ENCODE measurements at regions not wholly inside any gene's neighbourhood (a gene's known extent, or its start where the extent isn't known, plus 50 kb on each side); places are given as distances from the start of the nearest gene placed in this dataset.

DNA sequence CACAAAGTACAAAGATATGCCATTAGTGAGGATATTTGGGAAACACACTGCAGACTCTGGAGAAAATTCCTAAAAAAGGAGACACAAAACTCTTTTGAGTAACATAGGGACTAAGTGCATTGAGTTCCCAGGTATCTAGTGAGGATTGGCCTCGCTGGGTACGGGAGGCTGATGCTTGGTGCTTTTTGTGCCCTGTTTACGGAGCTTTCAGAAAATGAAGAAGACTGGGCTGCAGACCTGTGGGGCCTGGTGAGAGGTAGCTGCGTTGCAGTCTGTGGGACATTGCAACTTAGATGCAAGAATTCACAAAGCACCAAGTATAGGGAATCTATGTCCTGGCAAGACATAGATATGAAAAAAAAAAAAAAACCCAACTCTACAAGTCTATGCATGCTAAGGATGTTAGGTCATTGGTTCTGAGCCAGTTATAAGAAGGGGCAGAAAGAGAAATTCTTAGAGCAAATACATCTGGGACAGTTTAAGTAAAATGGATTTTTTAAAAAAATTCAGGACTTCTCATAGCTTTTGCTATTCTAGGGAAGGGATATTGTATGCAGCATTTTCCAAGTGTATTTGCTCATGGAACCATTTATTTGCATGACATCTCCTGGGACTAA is 156.0 kb downstream of the SLC4A3 start (continued):
- TF ChIP-seq, protein P1, sequence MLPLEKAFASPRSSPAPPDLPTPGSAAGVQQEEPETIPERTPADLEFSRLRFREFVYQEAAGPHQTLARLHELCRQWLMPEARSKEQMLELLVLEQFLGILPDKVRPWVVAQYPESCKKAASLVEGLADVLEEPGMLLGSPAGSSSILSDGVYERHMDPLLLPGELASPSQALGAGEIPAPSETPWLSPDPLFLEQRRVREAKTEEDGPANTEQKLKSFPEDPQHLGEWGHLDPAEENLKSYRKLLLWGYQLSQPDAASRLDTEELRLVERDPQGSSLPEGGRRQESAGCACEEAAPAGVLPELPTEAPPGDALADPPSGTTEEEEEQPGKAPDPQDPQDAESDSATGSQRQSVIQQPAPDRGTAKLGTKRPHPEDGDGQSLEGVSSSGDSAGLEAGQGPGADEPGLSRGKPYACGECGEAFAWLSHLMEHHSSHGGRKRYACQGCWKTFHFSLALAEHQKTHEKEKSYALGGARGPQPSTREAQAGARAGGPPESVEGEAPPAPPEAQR (CRISPR knock-in tag; IDR thresholded peaks at IDR 0.05) = no peak
- TF ChIP-seq, protein P2, sequence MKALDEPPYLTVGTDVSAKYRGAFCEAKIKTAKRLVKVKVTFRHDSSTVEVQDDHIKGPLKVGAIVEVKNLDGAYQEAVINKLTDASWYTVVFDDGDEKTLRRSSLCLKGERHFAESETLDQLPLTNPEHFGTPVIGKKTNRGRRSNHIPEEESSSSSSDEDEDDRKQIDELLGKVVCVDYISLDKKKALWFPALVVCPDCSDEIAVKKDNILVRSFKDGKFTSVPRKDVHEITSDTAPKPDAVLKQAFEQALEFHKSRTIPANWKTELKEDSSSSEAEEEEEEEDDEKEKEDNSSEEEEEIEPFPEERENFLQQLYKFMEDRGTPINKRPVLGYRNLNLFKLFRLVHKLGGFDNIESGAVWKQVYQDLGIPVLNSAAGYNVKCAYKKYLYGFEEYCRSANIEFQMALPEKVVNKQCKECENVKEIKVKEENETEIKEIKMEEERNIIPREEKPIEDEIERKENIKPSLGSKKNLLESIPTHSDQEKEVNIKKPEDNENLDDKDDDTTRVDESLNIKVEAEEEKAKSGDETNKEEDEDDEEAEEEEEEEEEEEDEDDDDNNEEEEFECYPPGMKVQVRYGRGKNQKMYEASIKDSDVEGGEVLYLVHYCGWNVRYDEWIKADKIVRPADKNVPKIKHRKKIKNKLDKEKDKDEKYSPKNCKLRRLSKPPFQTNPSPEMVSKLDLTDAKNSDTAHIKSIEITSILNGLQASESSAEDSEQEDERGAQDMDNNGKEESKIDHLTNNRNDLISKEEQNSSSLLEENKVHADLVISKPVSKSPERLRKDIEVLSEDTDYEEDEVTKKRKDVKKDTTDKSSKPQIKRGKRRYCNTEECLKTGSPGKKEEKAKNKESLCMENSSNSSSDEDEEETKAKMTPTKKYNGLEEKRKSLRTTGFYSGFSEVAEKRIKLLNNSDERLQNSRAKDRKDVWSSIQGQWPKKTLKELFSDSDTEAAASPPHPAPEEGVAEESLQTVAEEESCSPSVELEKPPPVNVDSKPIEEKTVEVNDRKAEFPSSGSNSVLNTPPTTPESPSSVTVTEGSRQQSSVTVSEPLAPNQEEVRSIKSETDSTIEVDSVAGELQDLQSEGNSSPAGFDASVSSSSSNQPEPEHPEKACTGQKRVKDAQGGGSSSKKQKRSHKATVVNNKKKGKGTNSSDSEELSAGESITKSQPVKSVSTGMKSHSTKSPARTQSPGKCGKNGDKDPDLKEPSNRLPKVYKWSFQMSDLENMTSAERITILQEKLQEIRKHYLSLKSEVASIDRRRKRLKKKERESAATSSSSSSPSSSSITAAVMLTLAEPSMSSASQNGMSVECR (CRISPR knock-in tag; IDR thresholded peaks at IDR 0.05; ENCODE audit: borderline replicate concordance) = no peak
- TF ChIP-seq, protein P3, sequence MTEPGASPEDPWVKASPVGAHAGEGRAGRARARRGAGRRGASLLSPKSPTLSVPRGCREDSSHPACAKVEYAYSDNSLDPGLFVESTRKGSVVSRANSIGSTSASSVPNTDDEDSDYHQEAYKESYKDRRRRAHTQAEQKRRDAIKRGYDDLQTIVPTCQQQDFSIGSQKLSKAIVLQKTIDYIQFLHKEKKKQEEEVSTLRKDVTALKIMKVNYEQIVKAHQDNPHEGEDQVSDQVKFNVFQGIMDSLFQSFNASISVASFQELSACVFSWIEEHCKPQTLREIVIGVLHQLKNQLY (CRISPR knock-in tag; IDR thresholded peaks at IDR 0.05) = no peak

DNA sequence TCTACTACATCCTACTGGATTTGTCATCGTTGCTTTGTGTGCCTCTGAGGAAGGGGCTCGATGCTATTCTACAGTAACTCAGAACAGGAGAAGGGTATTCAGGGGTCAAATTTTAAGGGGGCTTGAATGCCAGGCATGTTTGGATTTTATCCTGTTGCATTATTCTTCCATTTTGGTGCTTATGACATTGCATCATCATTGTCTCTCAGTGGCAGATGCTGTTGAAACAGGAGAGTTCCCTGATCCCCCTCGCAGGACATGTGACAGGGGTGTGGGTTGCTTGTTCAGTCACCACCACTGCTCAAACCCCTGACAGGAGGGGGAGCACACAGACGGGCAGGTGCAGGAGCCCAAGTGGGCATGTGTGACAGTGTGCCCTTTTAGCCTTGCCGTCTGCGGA is 156.7 kb downstream of the SLC4A3 start:
- CTCF ChIA-PET = no interaction called here
- Mint-ChIP-seq H3K4me1 (no peaks in the 10 kb centered on the region), H3K4me3 (no peak overlapping the region), H3K27me3 (ENCODE audit: low read depth) (no peaks in the 10 kb centered on the region; the same call in none of the 2 replicates), H3K27ac (no peak overlapping the region), H3K36me3 (no peaks in the 10 kb centered on the region), H3K9me3 (peaks cover 3% of the 10 kb centered on the region; the same call in 1 of the 2 replicates)
- TF ChIP-seq GABPB1 (CRISPR knock-in tag; IDR thresholded peaks at IDR 0.05) = no peak
- TF ChIP-seq, protein P4, sequence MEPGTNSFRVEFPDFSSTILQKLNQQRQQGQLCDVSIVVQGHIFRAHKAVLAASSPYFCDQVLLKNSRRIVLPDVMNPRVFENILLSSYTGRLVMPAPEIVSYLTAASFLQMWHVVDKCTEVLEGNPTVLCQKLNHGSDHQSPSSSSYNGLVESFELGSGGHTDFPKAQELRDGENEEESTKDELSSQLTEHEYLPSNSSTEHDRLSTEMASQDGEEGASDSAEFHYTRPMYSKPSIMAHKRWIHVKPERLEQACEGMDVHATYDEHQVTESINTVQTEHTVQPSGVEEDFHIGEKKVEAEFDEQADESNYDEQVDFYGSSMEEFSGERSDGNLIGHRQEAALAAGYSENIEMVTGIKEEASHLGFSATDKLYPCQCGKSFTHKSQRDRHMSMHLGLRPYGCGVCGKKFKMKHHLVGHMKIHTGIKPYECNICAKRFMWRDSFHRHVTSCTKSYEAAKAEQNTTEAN (CRISPR knock-in tag; IDR thresholded peaks at IDR 0.05) = no peak
- no peak for TF ChIP-seq SMAD4 (CRISPR knock-in tag; IDR thresholded peaks at IDR 0.05)
- no peak for TF ChIP-seq NR2C2 (CRISPR knock-in tag; IDR thresholded peaks at IDR 0.05)
- TF ChIP-seq NFATC4 (CRISPR knock-in tag; IDR thresholded peaks at IDR 0.05) = no peak
- no peak for TF ChIP-seq JUN (CRISPR knock-in tag; IDR thresholded peaks at IDR 0.05)
- TF ChIP-seq, protein P5, sequence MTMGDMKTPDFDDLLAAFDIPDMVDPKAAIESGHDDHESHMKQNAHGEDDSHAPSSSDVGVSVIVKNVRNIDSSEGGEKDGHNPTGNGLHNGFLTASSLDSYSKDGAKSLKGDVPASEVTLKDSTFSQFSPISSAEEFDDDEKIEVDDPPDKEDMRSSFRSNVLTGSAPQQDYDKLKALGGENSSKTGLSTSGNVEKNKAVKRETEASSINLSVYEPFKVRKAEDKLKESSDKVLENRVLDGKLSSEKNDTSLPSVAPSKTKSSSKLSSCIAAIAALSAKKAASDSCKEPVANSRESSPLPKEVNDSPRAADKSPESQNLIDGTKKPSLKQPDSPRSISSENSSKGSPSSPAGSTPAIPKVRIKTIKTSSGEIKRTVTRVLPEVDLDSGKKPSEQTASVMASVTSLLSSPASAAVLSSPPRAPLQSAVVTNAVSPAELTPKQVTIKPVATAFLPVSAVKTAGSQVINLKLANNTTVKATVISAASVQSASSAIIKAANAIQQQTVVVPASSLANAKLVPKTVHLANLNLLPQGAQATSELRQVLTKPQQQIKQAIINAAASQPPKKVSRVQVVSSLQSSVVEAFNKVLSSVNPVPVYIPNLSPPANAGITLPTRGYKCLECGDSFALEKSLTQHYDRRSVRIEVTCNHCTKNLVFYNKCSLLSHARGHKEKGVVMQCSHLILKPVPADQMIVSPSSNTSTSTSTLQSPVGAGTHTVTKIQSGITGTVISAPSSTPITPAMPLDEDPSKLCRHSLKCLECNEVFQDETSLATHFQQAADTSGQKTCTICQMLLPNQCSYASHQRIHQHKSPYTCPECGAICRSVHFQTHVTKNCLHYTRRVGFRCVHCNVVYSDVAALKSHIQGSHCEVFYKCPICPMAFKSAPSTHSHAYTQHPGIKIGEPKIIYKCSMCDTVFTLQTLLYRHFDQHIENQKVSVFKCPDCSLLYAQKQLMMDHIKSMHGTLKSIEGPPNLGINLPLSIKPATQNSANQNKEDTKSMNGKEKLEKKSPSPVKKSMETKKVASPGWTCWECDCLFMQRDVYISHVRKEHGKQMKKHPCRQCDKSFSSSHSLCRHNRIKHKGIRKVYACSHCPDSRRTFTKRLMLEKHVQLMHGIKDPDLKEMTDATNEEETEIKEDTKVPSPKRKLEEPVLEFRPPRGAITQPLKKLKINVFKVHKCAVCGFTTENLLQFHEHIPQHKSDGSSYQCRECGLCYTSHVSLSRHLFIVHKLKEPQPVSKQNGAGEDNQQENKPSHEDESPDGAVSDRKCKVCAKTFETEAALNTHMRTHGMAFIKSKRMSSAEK (CRISPR knock-in tag; IDR thresholded peaks at IDR 0.05; ENCODE audit: borderline replicate concordance) = no peak
- no peak for TF ChIP-seq CREB1 (CRISPR knock-in tag; IDR thresholded peaks at IDR 0.05)
- TF ChIP-seq ZNF263 (CRISPR knock-in tag; IDR thresholded peaks at IDR 0.05; ENCODE audit: low read depth) = no peak
- no peak for DNase-seq (ENCODE audit: low spot score)
- no peak for ATAC-seq
- POLR2A ChIA-PET = no interaction called here

Measured in WTC11 (cell line).